KMS-11 (cell line): ENCODE measurements at regions not wholly inside any gene's neighbourhood (a gene's known extent, or its start where the extent isn't known, plus 50 kb on each side); places are given as distances from the start of the nearest gene placed in this dataset.

Source experiments
- H2AFZ ChIP-seq: fragments of 200-600 bp; sonication (generic); 2 replicates; pipeline ENCODE4 v1.6.1; 2016; ENCODE audit warnings: antibody characterized with exemption, mixed run types, low read depth
- H3K27ac ChIP-seq: fragments of 200-600 bp; sonication (generic); 2 replicates; pipeline ENCODE4 v1.6.1; 2016; ENCODE audit warnings: mild to moderate bottlenecking, mixed run types
- H3K27me3 ChIP-seq: fragments of 200-600 bp; sonication (generic); 2 replicates; pipeline ENCODE4 v1.6.1; 2017; ENCODE audit warnings: mild to moderate bottlenecking, low read depth, mixed run types, moderate library complexity; ENCODE audit not compliant: insufficient read depth
- H3K36me3 ChIP-seq: fragments of 200-600 bp; sonication (generic); 2 replicates; pipeline ENCODE4 v1.6.1; 2017; ENCODE audit warnings: mild to moderate bottlenecking, mixed run types; ENCODE audit not compliant: insufficient read depth
- H3K4me1 ChIP-seq: fragments of 200-600 bp; sonication (generic); 2 replicates; pipeline ENCODE4 v1.6.1; 2016; ENCODE audit warnings: mild to moderate bottlenecking, low read depth, mixed run types; ENCODE audit not compliant: poor library complexity, severe bottlenecking
- H3K4me2 ChIP-seq: fragments of 200-600 bp; sonication (generic); 2 replicates; pipeline ENCODE4 v1.7.0; 2016; ENCODE audit warnings: mild to moderate bottlenecking, mixed run types
- H3K4me3 ChIP-seq: fragments of 200-600 bp; sonication (generic); IDR thresholded peaks from 2 replicates; pipeline ENCODE4 v1.6.1; 2017; ENCODE audit warnings: low read depth, low read length, mixed read lengths; ENCODE audit not compliant: insufficient read depth
- H3K79me2 ChIP-seq: fragments of 200-600 bp; sonication (generic); 2 replicates; pipeline ENCODE4 v1.6.1; 2016; ENCODE audit warnings: low read depth, mixed run types; ENCODE audit not compliant: insufficient read depth
- H3K9ac ChIP-seq: fragments of 200-600 bp; sonication (generic); 2 replicates; pipeline ENCODE4 v1.6.1; 2016; ENCODE audit warnings: mild to moderate bottlenecking, mixed run types
- H4K20me1 ChIP-seq: fragments of 200-600 bp; sonication (generic); 2 replicates; pipeline ENCODE4 v1.6.1; 2016; ENCODE audit warnings: mild to moderate bottlenecking, mixed run types; ENCODE audit not compliant: insufficient read depth
- TF ChIP-seq, protein P1 (sequence below): fragments of 200-600 bp; sonication (generic); conservative IDR thresholded peaks from 2 replicates; pipeline ENCODE4 v1.6.1; 2017; ENCODE audit warnings: low read depth, mild to moderate bottlenecking, antibody characterized with exemption, low read length, moderate library complexity, mixed read lengths

DNA sequence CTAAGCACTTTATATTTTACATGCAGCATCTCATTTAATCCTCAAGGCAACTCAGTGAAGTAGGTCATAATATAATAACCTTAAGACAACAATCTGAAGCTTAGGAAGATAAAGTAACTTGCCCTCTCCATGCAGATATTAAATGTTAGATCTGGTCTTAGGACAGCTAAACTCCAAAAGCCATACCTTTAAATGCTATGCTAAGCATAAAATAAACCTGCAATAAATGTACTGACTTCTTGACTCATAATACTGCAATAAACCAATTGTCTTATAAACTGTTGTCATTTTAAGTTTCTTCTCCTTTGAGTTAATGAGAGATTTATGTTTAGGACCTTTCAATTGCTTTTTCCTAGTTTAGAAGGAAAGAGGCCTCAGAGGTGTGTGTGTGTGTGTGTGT is 102.2 kb upstream of the MIER3 start:
- no peaks in the 10 kb centered on the region for H3K36me3 ChIP-seq
- TF ChIP-seq, protein P1, sequence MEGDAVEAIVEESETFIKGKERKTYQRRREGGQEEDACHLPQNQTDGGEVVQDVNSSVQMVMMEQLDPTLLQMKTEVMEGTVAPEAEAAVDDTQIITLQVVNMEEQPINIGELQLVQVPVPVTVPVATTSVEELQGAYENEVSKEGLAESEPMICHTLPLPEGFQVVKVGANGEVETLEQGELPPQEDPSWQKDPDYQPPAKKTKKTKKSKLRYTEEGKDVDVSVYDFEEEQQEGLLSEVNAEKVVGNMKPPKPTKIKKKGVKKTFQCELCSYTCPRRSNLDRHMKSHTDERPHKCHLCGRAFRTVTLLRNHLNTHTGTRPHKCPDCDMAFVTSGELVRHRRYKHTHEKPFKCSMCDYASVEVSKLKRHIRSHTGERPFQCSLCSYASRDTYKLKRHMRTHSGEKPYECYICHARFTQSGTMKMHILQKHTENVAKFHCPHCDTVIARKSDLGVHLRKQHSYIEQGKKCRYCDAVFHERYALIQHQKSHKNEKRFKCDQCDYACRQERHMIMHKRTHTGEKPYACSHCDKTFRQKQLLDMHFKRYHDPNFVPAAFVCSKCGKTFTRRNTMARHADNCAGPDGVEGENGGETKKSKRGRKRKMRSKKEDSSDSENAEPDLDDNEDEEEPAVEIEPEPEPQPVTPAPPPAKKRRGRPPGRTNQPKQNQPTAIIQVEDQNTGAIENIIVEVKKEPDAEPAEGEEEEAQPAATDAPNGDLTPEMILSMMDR, result no peak
- H3K9ac ChIP-seq, result no peak overlapping the region
- no peak overlapping the region for H3K27ac ChIP-seq
- no peaks in the 10 kb centered on the region for H4K20me1 ChIP-seq
- H3K27me3 ChIP-seq, result no peaks in the 10 kb centered on the region
- no peak overlapping the region for H2AFZ ChIP-seq
- no peaks in the 10 kb centered on the region for H3K79me2 ChIP-seq
- H3K4me3 ChIP-seq, result no peak overlapping the region
- H3K4me2 ChIP-seq, result no peak overlapping the region
- no peaks in the 10 kb centered on the region for H3K4me1 ChIP-seq

DNA sequence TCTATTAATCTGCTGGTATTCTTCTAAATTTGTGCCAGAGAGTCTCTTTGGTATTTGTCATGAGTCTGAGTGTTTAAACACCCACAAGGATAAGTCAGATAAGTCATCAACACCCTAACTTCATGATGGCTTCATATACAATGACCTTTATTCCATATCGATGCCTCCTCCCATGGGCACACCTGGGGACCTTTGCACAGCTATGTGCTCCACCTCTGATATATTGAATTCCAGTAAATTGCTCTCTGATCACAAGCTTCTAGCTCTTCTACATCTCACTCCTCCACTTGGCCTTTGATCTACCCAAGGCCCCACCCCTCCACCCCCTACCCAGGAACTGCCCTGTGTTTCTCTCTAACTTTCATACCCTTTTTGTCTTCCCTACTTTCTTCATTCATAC is 102.7 kb upstream of the MIER3 start:
- Histone ChIP-seq H3K4me2 (no peak overlapping the region), H3K4me3 (no peak overlapping the region), H3K27me3 (no peaks in the 10 kb centered on the region), H2AFZ (no peak overlapping the region), H3K36me3 (no peaks in the 10 kb centered on the region), H3K4me1 (no peaks in the 10 kb centered on the region), H3K9ac (no peak overlapping the region), H4K20me1 (no peaks in the 10 kb centered on the region), H3K79me2 (no peaks in the 10 kb centered on the region), H3K27ac (no peak overlapping the region)
- TF ChIP-seq, protein P1, result no peak

DNA sequence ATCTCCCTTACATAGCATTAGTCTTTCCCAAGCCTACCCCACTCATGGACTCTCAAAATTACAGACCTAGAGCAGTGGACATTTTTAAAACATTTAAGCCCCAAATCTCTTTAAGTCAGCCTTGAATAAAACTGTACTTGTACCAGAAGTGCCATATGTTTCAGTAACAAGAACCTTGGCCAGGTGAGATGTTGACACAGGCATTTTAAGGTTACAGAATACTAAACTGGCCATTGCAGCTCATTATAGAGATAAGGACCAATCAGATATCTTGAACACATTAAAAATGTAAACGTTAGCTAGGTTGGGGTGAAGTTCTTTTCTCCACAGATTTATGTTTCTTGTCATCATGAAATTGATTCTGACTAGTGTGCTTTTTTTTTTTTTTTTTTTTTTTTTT is 103.8 kb upstream of the MIER3 start:
- no peaks in the 10 kb centered on the region for H4K20me1 ChIP-seq
- TF ChIP-seq, protein P1, result no peak
- H3K4me2 ChIP-seq, result no peak overlapping the region
- H3K27ac ChIP-seq, result no peak overlapping the region
- H3K9ac ChIP-seq, result no peak overlapping the region
- H3K79me2 ChIP-seq, result no peaks in the 10 kb centered on the region
- H2AFZ ChIP-seq, result no peak overlapping the region
- H3K36me3 ChIP-seq, result no peaks in the 10 kb centered on the region
- no peaks in the 10 kb centered on the region for H3K27me3 ChIP-seq
- no peak overlapping the region for H3K4me3 ChIP-seq
- H3K4me1 ChIP-seq, result no peaks in the 10 kb centered on the region

DNA sequence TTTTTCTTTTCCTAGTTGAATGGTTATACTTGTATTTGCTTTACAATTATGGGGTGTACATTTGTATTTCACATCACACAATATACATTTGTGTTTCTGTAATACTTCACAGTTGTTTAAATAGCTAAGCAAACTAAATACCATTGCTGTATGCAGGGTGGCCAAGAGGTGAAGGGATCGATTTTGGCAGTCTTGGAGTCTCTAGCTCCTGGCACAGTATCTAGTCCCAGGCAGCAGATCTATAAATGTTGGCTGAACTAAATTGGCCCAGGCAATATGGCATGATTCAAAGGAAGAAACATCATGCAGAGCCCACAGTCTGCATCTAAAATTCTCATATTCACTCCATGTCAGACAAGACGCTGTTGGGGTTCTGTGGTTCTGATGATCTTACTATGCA is 110.1 kb upstream of the GPBP1 start:
- no peak overlapping the region for H3K4me3 ChIP-seq
- TF ChIP-seq, protein P1, result no peak
- H3K27ac ChIP-seq, result no peak overlapping the region
- no peaks in the 10 kb centered on the region for H3K27me3 ChIP-seq
- no peaks in the 10 kb centered on the region for H3K36me3 ChIP-seq
- H3K9ac ChIP-seq, result no peak overlapping the region
- H3K4me1 ChIP-seq, result no peaks in the 10 kb centered on the region
- no peaks in the 10 kb centered on the region for H4K20me1 ChIP-seq
- H3K4me2 ChIP-seq, result no peak overlapping the region
- no peak overlapping the region for H2AFZ ChIP-seq
- no peaks in the 10 kb centered on the region for H3K79me2 ChIP-seq
